ENCODE measurements at regions not wholly inside any gene's neighbourhood (a gene's known extent, or its start where the extent isn't known, plus 50 kb on each side); places are given as distances from the start of the nearest gene placed in this dataset.
"Not testable (repeated sequence)": the region's sequence is repeated elsewhere in the genome, so short reads cannot be mapped to it uniquely, and the experiment has no call there.

GRCh38 chrX:39068634-39069033 lies 267.4 kb downstream of the MID1IP1 start:
- TF ChIP-seq, protein P1, sequence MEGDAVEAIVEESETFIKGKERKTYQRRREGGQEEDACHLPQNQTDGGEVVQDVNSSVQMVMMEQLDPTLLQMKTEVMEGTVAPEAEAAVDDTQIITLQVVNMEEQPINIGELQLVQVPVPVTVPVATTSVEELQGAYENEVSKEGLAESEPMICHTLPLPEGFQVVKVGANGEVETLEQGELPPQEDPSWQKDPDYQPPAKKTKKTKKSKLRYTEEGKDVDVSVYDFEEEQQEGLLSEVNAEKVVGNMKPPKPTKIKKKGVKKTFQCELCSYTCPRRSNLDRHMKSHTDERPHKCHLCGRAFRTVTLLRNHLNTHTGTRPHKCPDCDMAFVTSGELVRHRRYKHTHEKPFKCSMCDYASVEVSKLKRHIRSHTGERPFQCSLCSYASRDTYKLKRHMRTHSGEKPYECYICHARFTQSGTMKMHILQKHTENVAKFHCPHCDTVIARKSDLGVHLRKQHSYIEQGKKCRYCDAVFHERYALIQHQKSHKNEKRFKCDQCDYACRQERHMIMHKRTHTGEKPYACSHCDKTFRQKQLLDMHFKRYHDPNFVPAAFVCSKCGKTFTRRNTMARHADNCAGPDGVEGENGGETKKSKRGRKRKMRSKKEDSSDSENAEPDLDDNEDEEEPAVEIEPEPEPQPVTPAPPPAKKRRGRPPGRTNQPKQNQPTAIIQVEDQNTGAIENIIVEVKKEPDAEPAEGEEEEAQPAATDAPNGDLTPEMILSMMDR (IDR thresholded peaks at IDR 0.05), result not testable (repeated sequence)
- TF ChIP-seq GATA2 (CRISPR knock-in tag; IDR thresholded peaks at IDR 0.05); NRF1 (IDR thresholded peaks at IDR 0.05; ENCODE audit: low read depth, low read length); POLR2AphosphoS5 (IDR thresholded peaks at IDR 0.05; ENCODE audit: low read depth, low read length); JUND (IDR thresholded peaks at IDR 0.05); EP300 (IDR thresholded peaks at IDR 0.05; ENCODE audit: borderline replicate concordance in 1 of 2, low read depth in 1 of 2, low read length in 1 of 2); FOXJ3 (CRISPR knock-in tag; IDR thresholded peaks at IDR 0.05); MAX (IDR thresholded peaks at IDR 0.05; ENCODE audit: low read depth); RCOR1 (IDR thresholded peaks at IDR 0.05; ENCODE audit: low read length); USF2 (IDR thresholded peaks at IDR 0.05; ENCODE audit: borderline replicate concordance, low read depth, low read length): not testable (repeated sequence)
- TF ChIP-seq, protein P2, sequence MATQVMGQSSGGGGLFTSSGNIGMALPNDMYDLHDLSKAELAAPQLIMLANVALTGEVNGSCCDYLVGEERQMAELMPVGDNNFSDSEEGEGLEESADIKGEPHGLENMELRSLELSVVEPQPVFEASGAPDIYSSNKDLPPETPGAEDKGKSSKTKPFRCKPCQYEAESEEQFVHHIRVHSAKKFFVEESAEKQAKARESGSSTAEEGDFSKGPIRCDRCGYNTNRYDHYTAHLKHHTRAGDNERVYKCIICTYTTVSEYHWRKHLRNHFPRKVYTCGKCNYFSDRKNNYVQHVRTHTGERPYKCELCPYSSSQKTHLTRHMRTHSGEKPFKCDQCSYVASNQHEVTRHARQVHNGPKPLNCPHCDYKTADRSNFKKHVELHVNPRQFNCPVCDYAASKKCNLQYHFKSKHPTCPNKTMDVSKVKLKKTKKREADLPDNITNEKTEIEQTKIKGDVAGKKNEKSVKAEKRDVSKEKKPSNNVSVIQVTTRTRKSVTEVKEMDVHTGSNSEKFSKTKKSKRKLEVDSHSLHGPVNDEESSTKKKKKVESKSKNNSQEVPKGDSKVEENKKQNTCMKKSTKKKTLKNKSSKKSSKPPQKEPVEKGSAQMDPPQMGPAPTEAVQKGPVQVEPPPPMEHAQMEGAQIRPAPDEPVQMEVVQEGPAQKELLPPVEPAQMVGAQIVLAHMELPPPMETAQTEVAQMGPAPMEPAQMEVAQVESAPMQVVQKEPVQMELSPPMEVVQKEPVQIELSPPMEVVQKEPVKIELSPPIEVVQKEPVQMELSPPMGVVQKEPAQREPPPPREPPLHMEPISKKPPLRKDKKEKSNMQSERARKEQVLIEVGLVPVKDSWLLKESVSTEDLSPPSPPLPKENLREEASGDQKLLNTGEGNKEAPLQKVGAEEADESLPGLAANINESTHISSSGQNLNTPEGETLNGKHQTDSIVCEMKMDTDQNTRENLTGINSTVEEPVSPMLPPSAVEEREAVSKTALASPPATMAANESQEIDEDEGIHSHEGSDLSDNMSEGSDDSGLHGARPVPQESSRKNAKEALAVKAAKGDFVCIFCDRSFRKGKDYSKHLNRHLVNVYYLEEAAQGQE (IDR thresholded peaks at IDR 0.05; ENCODE audit: low read depth, low read length), result not testable (repeated sequence)
